Retinal pigment epithelial cell (primary cell): ENCODE measurements at regions not wholly inside any gene's neighbourhood (a gene's known extent, or its start where the extent isn't known, plus 50 kb on each side); places are given as distances from the start of the nearest gene placed in this dataset.
A peak's percentile ranks its signal among the peaks of the same experiment; 100 is the strongest.

ENCODE experiments used
- DNase-seq: peaks from one replicate; pipeline ENCODE4 v3.0.0-alpha.2; 2010; ENCODE audit warnings: low read depth
- H3K4me3 ChIP-seq: 2 replicates; pipeline ENCODE4 v1.5.1; 2011; ENCODE audit warnings: mild to moderate bottlenecking, low read length, control low read depth, moderate library complexity
- CTCF ChIP-seq: conservative IDR thresholded peaks from 2 replicates; pipeline ENCODE4 v1.5.1; 2011; ENCODE audit warnings: low read depth, low read length, control low read depth, inconsistent platforms

- H3K4me3 ChIP-seq = no peak overlapping the region
- no peak for TF ChIP-seq CTCF
- no peak for DNase-seq
These were observed 171.7 kb upstream of the NCAM1 start for GRCh38 chr11:112789481-112789880.

GRCh38 chr11:112790286-112790685, 170.9 kb upstream of the NCAM1 start:
- no peak overlapping the region for H3K4me3 ChIP-seq
- no peak for TF ChIP-seq CTCF

GRCh38 chr11:112792070-112792469, 169.2 kb upstream of the NCAM1 start:
- TF ChIP-seq CTCF = no peak
- DNase-seq = no peak
- H3K4me3 ChIP-seq = no peak overlapping the region

More at GRCh38 chr11:112790286-112790685, 170.9 kb upstream of the NCAM1 start:
- DNase-seq = no peak

GRCh38 chr11:112793416-112793815, 167.8 kb upstream of the NCAM1 start:
- no peak for DNase-seq
- H3K4me3 ChIP-seq = no peak overlapping the region
- TF ChIP-seq CTCF = no peak

- no peak for TF ChIP-seq CTCF
- no peak for DNase-seq
- no peak overlapping the region for H3K4me3 ChIP-seq
These were observed 166.8 kb upstream of the NCAM1 start for GRCh38 chr11:112794331-112794846.

GRCh38 chr11:112795142-112795815, 165.9 kb upstream of the NCAM1 start:
- no peak overlapping the region for H3K4me3 ChIP-seq
- peak; percentile 57 for TF ChIP-seq CTCF
- no peak for DNase-seq

- no peak overlapping the region for H3K4me3 ChIP-seq
- no peak for TF ChIP-seq CTCF
- no peak for DNase-seq
These were observed 165.1 kb upstream of the NCAM1 start for GRCh38 chr11:112795911-112796649.
